ENCODE measurements at regions not wholly inside any gene's neighbourhood (a gene's known extent, or its start where the extent isn't known, plus 50 kb on each side); places are given as distances from the start of the nearest gene placed in this dataset.

DNA sequence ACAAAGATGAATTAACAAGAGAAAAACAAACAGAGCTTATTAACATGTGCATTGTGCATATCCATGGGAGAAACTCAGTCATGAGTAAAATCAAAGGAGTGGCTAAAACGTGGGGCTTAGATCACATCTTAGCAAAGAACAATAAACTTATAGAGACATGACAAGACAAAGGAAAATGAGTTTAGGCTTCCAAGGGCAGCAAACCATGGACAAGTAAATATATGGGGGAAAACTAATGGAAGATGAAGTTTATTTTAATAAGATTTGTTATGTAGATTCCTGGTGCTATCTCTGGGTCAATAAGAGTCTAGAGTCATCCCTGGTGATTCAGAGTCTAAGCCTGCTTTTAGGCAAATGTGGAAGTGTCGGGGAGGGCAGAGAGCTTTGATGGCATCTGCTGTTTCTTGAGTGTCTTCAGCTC is 87.2 kb upstream of the PLPP4 start:
- TF ChIP-seq, protein P1, sequence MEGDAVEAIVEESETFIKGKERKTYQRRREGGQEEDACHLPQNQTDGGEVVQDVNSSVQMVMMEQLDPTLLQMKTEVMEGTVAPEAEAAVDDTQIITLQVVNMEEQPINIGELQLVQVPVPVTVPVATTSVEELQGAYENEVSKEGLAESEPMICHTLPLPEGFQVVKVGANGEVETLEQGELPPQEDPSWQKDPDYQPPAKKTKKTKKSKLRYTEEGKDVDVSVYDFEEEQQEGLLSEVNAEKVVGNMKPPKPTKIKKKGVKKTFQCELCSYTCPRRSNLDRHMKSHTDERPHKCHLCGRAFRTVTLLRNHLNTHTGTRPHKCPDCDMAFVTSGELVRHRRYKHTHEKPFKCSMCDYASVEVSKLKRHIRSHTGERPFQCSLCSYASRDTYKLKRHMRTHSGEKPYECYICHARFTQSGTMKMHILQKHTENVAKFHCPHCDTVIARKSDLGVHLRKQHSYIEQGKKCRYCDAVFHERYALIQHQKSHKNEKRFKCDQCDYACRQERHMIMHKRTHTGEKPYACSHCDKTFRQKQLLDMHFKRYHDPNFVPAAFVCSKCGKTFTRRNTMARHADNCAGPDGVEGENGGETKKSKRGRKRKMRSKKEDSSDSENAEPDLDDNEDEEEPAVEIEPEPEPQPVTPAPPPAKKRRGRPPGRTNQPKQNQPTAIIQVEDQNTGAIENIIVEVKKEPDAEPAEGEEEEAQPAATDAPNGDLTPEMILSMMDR (IDR thresholded peaks at IDR 0.05): no peak
- no peak for TF ChIP-seq POLR2A (IDR thresholded peaks at IDR 0.05)
